Astrocyte of the spinal cord (primary cell): ENCODE measurements at regions not wholly inside any gene's neighbourhood (a gene's known extent, or its start where the extent isn't known, plus 50 kb on each side); places are given as distances from the start of the nearest gene placed in this dataset.

ENCODE experiments used
- DNase-seq: peaks from one replicate; pipeline ENCODE4 v3.0.0; 2011; ENCODE audit warnings: low read depth, low spot score
- H3K4me3 ChIP-seq: 2 replicates; pipeline ENCODE4 v1.5.1; 2011; ENCODE audit warnings: low read depth, mild to moderate bottlenecking, low read length, moderate library complexity
- CTCF ChIP-seq: IDR thresholded peaks from 2 replicates; pipeline ENCODE4 v1.5.1; 2012; ENCODE audit warnings: low read depth, mild to moderate bottlenecking, low read length, inconsistent platforms
- in situ Hi-C: cut with HindIII; loops from 2 replicates; pipeline ENCODE4 v1.10.0; 2017; ENCODE audit warnings: low sequenced_read_pairs

DNA sequence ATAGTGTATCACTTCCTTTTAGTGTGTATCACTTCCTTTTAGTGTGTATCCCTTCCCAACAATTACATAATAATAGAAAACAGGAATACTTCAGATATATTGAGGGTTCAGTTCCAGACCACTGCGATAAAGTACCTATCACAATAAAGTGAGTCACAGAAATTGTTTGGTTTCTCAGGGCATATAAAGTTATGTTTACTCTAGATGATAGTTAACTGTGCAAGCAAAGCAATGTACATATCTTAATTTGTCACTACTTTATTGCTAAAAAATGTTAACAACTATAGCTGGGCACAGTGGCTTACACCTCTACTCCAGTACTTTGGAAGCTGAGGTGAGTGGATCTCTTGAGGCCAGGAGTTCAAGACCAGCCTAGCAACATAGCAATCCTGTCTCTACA is 938.4 kb downstream of the CCSER2 start:
- H3K4me3 ChIP-seq = no peak overlapping the region
- DNase-seq = no peak
- in situ Hi-C loops = no loop called here
- no peak for TF ChIP-seq CTCF

- in situ Hi-C loops = no loop called here
- no peak overlapping the region for H3K4me3 ChIP-seq
- TF ChIP-seq CTCF = no peak
Observed at GRCh38 chr10:85280014-85280413, 951.6 kb downstream of the CCSER2 start.

DNA sequence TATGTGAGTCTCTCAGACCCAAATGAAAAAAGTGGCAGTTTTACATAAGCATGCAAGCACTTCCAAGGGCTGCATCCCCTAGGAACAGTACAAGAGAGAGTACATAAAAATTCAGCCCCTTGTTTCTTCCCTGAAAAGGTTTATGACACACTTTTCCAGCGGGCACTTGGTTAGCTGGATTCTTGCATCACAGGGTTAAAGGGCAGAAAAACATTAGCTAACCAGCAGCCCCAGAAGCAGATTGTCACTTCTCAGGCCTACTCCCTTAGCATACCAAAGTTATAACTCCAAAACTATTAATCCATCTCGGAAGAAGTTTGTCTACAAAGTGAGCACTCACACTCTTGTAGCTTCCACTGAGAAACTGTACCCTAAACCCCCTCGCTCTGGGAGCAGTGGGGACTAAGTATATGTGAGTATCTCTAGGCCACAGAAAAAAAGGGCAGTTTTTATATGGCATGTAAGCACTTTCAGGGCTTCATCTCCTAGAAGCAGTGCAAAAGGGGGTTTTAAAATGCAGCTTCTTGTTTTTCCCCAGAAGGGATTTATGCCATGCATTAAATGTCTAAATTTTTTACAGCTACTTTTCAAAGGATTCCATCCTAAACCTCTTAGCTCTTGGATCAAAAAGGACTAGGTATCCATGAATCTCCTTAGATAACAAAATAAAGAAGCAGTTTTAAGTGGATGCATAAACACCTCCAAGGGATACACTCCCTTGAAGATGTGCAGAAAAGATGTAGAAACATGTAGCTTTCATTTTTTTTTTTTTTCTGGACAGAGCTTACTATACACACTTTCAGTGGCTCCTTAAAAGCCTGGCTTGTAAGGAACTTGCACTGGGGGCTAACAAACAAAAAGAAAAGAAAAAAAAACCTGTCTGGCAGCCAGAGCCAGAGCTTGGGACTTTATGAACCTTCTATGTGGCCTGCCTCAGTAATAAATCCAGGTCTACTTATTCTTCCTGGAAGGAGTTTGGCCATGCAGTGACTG is 956.7 kb downstream of the CCSER2 start:
- H3K4me3 ChIP-seq = no peak overlapping the region
- no peak for TF ChIP-seq CTCF
- in situ Hi-C loops = no loop called here
- DNase-seq = no peak

More at GRCh38 chr10:85280014-85280413, 951.6 kb downstream of the CCSER2 start:
- DNase-seq = no peak

GRCh38 chr10:85293483-85293882 is 965.1 kb downstream of the CCSER2 start:
- no peak for TF ChIP-seq CTCF
- in situ Hi-C loops = no loop called here
- DNase-seq = no peak
- no peak overlapping the region for H3K4me3 ChIP-seq

DNA sequence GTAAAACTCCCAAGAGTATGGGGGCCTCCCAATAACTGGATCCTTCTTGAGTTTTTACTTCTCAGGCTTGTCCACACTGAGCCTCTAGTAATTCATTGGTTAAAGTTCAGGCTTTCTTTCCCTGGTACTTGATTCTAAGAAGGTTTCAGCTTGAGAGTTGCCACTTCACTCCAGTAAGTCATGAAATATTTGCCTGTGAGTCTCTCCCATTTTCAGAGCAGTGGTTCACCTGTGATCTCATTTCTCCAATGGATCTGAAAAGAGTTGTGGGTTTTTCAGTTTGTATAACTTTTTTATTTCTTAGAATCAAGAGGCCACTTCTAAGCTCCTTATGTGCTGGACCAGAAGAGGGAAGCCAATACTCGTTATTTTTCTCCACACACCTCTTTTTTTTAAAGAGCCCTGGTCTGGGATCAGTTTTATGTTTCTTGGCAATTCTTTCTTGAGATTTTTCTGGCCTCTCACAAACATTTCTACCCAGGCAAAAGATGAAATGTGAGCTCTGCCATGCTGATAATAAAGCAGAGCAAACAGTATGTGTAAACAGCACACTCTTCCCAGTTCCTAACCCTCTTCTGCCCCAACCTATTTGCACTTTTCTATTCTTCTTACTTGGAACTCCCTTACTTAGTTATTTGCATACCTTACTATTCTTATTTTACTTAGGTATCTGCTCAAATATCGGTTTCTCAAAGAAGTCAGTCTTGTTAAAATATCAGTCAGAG is 983.4 kb downstream of the CCSER2 start:
- no peak for TF ChIP-seq CTCF
- DNase-seq = no peak
- in situ Hi-C loops = no loop called here
- no peak overlapping the region for H3K4me3 ChIP-seq

- TF ChIP-seq CTCF = no peak
- no peak for DNase-seq
- H3K4me3 ChIP-seq = no peak overlapping the region
- in situ Hi-C loops = no loop called here
Observed at GRCh38 chr10:85315657-85316056, 987.3 kb downstream of the CCSER2 start.
